ENCODE measurements at regions not wholly inside any gene's neighbourhood (a gene's known extent, or its start where the extent isn't known, plus 50 kb on each side); places are given as distances from the start of the nearest gene placed in this dataset.
"Not testable (repeated sequence)": the region's sequence is repeated elsewhere in the genome, so short reads cannot be mapped to it uniquely, and the experiment has no call there.

DNA sequence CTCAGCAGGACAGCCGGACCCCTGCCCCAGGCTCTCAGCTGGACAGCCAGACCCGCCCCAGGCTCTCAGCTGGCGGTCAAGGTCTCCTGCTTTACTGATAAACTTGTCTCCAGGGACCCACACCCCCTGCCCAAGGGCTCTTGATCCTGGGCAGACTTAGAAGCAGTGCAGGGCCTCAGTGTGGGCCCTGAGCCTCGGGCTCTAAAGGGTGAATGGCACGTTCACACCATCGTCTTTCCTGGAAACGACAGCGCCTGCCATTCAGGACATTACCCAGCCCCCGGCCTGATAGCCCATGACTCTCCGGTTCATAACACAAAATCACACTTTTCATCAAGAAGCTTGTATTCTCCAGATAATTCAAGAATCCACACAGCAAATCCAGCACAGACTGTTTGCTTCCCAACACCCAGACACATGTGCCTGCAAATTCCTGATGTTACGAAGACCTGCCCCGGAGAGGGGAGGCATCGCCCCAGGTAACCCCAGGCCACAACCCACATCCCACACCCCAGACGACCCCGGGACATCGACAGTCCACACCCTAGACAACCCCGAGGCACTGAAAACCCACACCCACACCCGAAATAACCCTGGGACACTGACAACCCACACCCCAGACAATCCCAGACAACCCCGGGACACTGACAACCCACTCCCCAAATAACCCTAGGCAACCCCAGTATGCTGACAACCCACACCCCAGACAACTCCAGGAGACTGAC lies 136.8 kb downstream of the FAM53A start:
- Histone ChIP-seq H3K4me3 (replicated peaks; ENCODE audit: low read depth, low read length) (no peak overlapping the region), H3K36me3 (ENCODE audit: control insufficient read depth, insufficient read depth, low read length) (no peaks in the 10 kb centered on the region), H3K27me3 (replicated peaks; ENCODE audit: control insufficient read depth, insufficient read depth, low read length) (no peaks in the 10 kb centered on the region)
- DNase-seq (ENCODE audit: extremely low read depth, insufficient read length): no peak
- no peak for TF ChIP-seq CTCF (IDR thresholded peaks at IDR 0.05; ENCODE audit: insufficient read depth, low read length, poor library complexity, severe bottlenecking)

DNA sequence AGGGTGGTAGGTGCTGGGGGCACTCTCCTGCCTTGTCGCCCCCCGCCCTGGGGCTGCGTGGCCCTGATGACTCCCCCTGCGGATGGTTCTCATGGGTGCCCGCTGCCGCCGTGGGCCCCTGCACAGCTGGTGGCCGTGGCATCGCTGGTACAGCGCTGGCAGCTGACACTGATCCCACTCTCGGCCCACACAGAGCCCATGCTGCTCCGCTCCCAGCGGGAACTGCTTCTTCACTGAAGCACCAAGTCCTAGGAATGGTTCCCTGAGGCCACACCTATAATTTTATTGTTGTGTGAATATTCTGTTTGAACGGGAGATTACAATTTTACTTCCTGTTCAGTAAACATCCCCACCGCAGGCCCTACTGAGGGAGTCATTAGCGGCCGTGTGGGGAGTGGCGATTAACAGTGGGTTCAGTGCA lies 138.6 kb upstream of the NKX1-1 start:
- Histone ChIP-seq H3K4me3 (replicated peaks; ENCODE audit: low read depth, low read length) (no peak overlapping the region), H3K27me3 (replicated peaks; ENCODE audit: control insufficient read depth, insufficient read depth, low read length) (no peaks in the 10 kb centered on the region), H3K36me3 (ENCODE audit: control insufficient read depth, insufficient read depth, low read length) (no peaks in the 10 kb centered on the region)
- no peak for TF ChIP-seq CTCF (IDR thresholded peaks at IDR 0.05; ENCODE audit: insufficient read depth, low read length, poor library complexity, severe bottlenecking)
- no peak for DNase-seq (ENCODE audit: extremely low read depth, insufficient read length)

DNA sequence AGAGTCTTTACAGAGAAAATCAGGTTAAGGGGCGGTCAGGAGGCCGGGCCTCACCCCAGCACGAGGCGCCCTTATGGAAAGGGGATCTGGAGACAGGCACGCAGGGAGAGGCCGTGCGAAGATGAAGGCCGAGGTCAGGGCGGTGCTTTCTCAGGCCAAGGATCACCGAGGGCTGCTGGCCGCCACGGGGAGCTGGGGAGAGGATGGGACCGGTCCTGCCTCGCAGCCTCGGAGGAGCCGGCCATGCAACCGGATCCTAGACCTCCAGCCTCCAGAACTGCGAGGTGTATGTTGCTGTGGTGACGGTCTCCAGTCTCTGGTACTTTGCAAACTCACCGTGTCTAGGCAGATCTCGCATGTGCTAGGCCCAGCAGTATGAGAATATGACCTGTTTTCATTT lies 138.2 kb upstream of the NKX1-1 start:
- not testable (repeated sequence) for DNase-seq (ENCODE audit: extremely low read depth, insufficient read length); H3K27me3 ChIP-seq (replicated peaks; ENCODE audit: control insufficient read depth, insufficient read depth, low read length); H3K36me3 ChIP-seq (ENCODE audit: control insufficient read depth, insufficient read depth, low read length); H3K4me3 ChIP-seq (replicated peaks; ENCODE audit: low read depth, low read length)

DNA sequence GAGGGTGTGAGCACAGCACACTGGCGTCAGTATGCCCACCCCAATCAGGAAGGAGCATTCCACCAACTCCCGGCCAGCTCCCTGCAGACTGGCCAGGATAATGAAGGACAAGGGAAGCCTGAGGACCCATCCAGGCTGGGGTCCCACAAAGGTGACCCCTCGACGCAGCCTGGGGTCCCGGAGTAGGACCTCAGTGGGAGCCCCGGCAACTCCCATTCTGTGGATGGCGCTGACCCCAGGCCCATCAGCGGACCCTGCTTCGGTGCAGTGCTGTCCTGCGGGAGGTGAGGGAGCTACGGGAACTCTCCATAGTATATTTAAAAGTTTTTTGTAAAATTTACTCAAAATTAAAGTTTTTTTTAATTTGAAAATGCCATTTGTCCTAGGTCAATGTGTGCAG lies 137.7 kb upstream of the NKX1-1 start:
- DNase-seq (ENCODE audit: extremely low read depth, insufficient read length): no peak
- Histone ChIP-seq H3K4me3 (replicated peaks; ENCODE audit: low read depth, low read length) (no peak overlapping the region), H3K36me3 (ENCODE audit: control insufficient read depth, insufficient read depth, low read length) (no peaks in the 10 kb centered on the region), H3K27me3 (replicated peaks; ENCODE audit: control insufficient read depth, insufficient read depth, low read length) (no peaks in the 10 kb centered on the region)
- TF ChIP-seq CTCF (IDR thresholded peaks at IDR 0.05; ENCODE audit: insufficient read depth, low read length, poor library complexity, severe bottlenecking): no peak

DNA sequence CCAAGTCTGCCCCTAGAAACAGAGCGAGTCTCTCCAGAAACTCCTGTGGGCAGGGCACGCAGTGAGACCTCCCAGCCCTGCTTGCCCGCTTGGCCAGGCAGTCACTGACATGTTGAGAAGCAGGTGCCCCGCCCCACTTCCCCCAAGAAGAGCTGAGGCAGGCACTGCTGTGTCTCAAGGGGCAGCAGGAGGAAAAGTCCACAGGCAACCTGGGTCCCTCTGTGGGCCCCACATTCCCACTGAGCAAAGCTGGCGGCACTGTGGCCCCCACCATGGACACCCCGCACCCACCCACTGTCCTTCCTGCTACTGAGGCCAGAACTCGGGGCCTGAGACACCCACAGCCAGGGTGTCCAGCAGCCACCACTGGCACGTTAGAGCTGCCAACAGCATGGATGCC lies 137.3 kb upstream of the NKX1-1 start:
- DNase-seq (ENCODE audit: extremely low read depth, insufficient read length): no peak
- Histone ChIP-seq H3K27me3 (replicated peaks; ENCODE audit: control insufficient read depth, insufficient read depth, low read length) (no peaks in the 10 kb centered on the region), H3K36me3 (ENCODE audit: control insufficient read depth, insufficient read depth, low read length) (no peaks in the 10 kb centered on the region), H3K4me3 (replicated peaks; ENCODE audit: low read depth, low read length) (no peak overlapping the region)
- TF ChIP-seq CTCF (IDR thresholded peaks at IDR 0.05; ENCODE audit: insufficient read depth, low read length, poor library complexity, severe bottlenecking): no peak

GRCh38 chr4:1542516-1543320 lies 136.5 kb upstream of the NKX1-1 start:
- no peak for TF ChIP-seq CTCF (IDR thresholded peaks at IDR 0.05; ENCODE audit: insufficient read depth, low read length, poor library complexity, severe bottlenecking)
- H3K36me3 ChIP-seq (ENCODE audit: control insufficient read depth, insufficient read depth, low read length): no peaks in the 10 kb centered on the region
- no peak for DNase-seq (ENCODE audit: extremely low read depth, insufficient read length)
- H3K4me3 ChIP-seq (replicated peaks; ENCODE audit: low read depth, low read length): no peak overlapping the region
- H3K27me3 ChIP-seq (replicated peaks; ENCODE audit: control insufficient read depth, insufficient read depth, low read length): no peaks in the 10 kb centered on the region
